Nephron progenitor cell (in vitro differentiated cells): ENCODE measurements at regions not wholly inside any gene's neighbourhood (a gene's known extent, or its start where the extent isn't known, plus 50 kb on each side); places are given as distances from the start of the nearest gene placed in this dataset.
A peak's percentile ranks its signal among the peaks of the same experiment; 100 is the strongest.

ENCODE experiments used
- DNase-seq: peaks from one replicate; pipeline ENCODE4 v3.0.0; 2021
- H3K27ac Mint-ChIP-seq: 2 replicates; pipeline ENCODE4 v1.8.0; 2021; ENCODE audit warnings: mild to moderate bottlenecking, moderate library complexity, mixed read lengths
- H3K27me3 Mint-ChIP-seq: 2 replicates; pipeline ENCODE4 v1.8.0; 2021; ENCODE audit warnings: mild to moderate bottlenecking, low read depth, mixed read lengths; ENCODE audit not compliant: poor library complexity
- H3K36me3 Mint-ChIP-seq: 2 replicates; pipeline ENCODE4 v1.8.0; 2021; ENCODE audit warnings: low read depth, mixed read lengths
- H3K4me1 Mint-ChIP-seq: 2 replicates; pipeline ENCODE4 v1.8.0; 2021; ENCODE audit warnings: mixed read lengths
- H3K4me3 Mint-ChIP-seq: 2 replicates; pipeline ENCODE4 v1.8.0; 2021; ENCODE audit warnings: mild to moderate bottlenecking, moderate library complexity, mixed read lengths
- H3K9me3 Mint-ChIP-seq: 2 replicates; pipeline ENCODE4 v1.8.0; 2021; ENCODE audit warnings: mild to moderate bottlenecking, moderate library complexity, mixed read lengths
- CTCF ChIP-seq: fragments of 200-600 bp; sonication (generic); IDR thresholded peaks from 2 replicates; pipeline ENCODE4 v1.5.0; 2021; ENCODE audit warnings: antibody characterized with exemption

GRCh38 chr13:38017320-38017719 is 147.7 kb upstream of the TRPC4 start:
- no peaks in the 10 kb centered on the region for H3K4me1 Mint-ChIP-seq
- no peaks in the 10 kb centered on the region for H3K27me3 Mint-ChIP-seq
- TF ChIP-seq CTCF: no peak
- H3K4me3 Mint-ChIP-seq: no peak overlapping the region
- no peak for DNase-seq
- H3K36me3 Mint-ChIP-seq: no peaks in the 10 kb centered on the region
- peaks cover 26% of the 10 kb centered on the region for H3K9me3 Mint-ChIP-seq
- H3K27ac Mint-ChIP-seq: no peak overlapping the region

DNA sequence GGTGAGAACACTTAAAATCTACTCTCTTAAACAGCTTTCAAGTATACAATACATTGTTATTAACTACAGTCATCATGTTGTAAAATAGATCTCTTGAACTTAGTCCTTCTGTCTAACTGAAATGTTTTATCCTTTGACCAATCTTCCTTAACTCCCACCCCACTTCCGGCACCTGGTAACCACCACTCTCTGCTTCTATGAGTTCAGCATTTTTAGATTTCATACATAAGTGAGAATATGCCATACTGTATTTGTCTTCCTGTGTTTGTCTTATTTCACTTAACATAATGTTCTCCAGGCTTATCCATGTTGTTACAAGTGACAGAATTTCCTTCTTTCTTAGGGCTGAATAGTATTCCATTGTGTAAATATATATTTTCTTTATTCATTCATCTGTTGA is 144.1 kb upstream of the TRPC4 start:
- Mint-ChIP-seq H3K4me3 (no peak overlapping the region), H3K4me1 (no peaks in the 10 kb centered on the region), H3K27ac (no peak overlapping the region), H3K27me3 (no peaks in the 10 kb centered on the region), H3K36me3 (no peaks in the 10 kb centered on the region), H3K9me3 (peaks cover 15% of the 10 kb centered on the region)
- no peak for DNase-seq
- no peak for TF ChIP-seq CTCF

GRCh38 chr13:38012096-38012495 is 142.5 kb upstream of the TRPC4 start:
- no peak overlapping the region for H3K27ac Mint-ChIP-seq
- H3K9me3 Mint-ChIP-seq: peaks cover under 1% of the 10 kb centered on the region
- H3K4me1 Mint-ChIP-seq: no peaks in the 10 kb centered on the region
- no peaks in the 10 kb centered on the region for H3K27me3 Mint-ChIP-seq
- DNase-seq: no peak
- H3K4me3 Mint-ChIP-seq: no peak overlapping the region
- TF ChIP-seq CTCF: no peak
- no peaks in the 10 kb centered on the region for H3K36me3 Mint-ChIP-seq

GRCh38 chr13:38008636-38009035 is 139.1 kb upstream of the TRPC4 start:
- no peak for TF ChIP-seq CTCF
- DNase-seq: no peak
- no peaks in the 10 kb centered on the region for H3K36me3 Mint-ChIP-seq
- H3K27me3 Mint-ChIP-seq: no peaks in the 10 kb centered on the region
- peak overlapping the region; percentile 48 for H3K27ac Mint-ChIP-seq
- H3K4me1 Mint-ChIP-seq: no peaks in the 10 kb centered on the region
- H3K4me3 Mint-ChIP-seq: no peak overlapping the region
- no peaks in the 10 kb centered on the region for H3K9me3 Mint-ChIP-seq

DNA sequence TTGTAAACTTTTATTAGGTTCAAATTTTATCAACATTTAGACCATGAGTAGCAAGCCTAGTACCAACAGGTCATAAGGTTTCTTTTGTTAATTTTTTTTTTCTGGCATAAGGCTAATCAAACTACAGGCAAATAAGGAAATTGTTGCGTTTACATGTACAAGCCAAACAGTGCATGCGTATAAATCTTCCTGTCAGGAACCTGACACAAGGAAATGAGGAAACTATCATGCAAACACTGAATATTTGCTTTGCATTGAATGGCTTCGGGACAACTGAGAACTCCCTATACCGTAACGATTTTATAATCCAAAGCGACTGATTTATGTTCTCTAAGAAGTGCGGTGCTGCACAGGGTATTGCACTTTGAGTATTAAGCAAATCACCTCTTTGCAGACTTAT is 133.0 kb upstream of the TRPC4 start:
- no peak overlapping the region for H3K27ac Mint-ChIP-seq
- no peak for TF ChIP-seq CTCF
- H3K36me3 Mint-ChIP-seq: no peaks in the 10 kb centered on the region
- H3K9me3 Mint-ChIP-seq: no peaks in the 10 kb centered on the region
- peaks cover 14% of the 10 kb centered on the region for H3K4me1 Mint-ChIP-seq
- no peaks in the 10 kb centered on the region for H3K27me3 Mint-ChIP-seq
- no peak for DNase-seq
- no peak overlapping the region for H3K4me3 Mint-ChIP-seq

DNA sequence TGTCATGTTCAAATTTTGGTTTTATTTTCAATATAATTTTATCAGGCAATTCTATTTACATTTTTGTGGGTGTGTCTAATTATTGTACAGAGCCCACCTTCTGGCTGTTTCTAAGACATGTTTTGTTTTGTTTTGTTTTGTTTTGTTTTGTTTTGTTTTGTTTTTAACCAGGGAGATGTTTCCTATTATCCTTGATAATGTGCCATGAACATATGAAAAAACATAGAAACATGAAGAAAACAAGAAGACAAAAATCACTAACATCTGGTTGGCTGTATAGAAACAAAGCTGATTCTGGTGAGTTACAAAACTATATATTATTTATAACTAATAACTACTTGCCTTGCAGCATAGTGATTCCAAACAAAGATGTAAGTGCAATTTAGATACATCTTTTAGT is 128.1 kb upstream of the TRPC4 start:
- H3K4me3 Mint-ChIP-seq: no peak overlapping the region
- H3K36me3 Mint-ChIP-seq: no peaks in the 10 kb centered on the region
- H3K9me3 Mint-ChIP-seq: no peaks in the 10 kb centered on the region
- DNase-seq: no peak
- no peak overlapping the region for H3K27ac Mint-ChIP-seq
- peaks cover 30% of the 10 kb centered on the region for H3K4me1 Mint-ChIP-seq
- no peak for TF ChIP-seq CTCF
- peaks cover 3% of the 10 kb centered on the region for H3K27me3 Mint-ChIP-seq
